ENCODE measurements at regions not wholly inside any gene's neighbourhood (a gene's known extent, or its start where the extent isn't known, plus 50 kb on each side); places are given as distances from the start of the nearest gene placed in this dataset.

- TF ChIP-seq CTCF (IDR thresholded peaks at IDR 0.05) (peak; percentile 19), EZH2 (IDR thresholded peaks at IDR 0.05) (no peak), EZH2phosphoT487 (IDR thresholded peaks at IDR 0.05) (no peak)
Measured at GRCh38 chr13:78409172-78409571, 194.2 kb downstream of the POU4F1 start.

Data from neural progenitor cell (in vitro differentiated cells).